A204.1 (cell line): ENCODE measurements at regions not wholly inside any gene's neighbourhood (a gene's known extent, or its start where the extent isn't known, plus 50 kb on each side); places are given as distances from the start of the nearest gene placed in this dataset.
A peak's percentile ranks its signal among the peaks of the same experiment; 100 is the strongest.

Experiments
- FAIRE-seq: peaks from 2 replicates; lab custom pipeline; 2012; peaks lifted over from hg19 to GRCh38; lab: Jason Lieb, UNC

DNA sequence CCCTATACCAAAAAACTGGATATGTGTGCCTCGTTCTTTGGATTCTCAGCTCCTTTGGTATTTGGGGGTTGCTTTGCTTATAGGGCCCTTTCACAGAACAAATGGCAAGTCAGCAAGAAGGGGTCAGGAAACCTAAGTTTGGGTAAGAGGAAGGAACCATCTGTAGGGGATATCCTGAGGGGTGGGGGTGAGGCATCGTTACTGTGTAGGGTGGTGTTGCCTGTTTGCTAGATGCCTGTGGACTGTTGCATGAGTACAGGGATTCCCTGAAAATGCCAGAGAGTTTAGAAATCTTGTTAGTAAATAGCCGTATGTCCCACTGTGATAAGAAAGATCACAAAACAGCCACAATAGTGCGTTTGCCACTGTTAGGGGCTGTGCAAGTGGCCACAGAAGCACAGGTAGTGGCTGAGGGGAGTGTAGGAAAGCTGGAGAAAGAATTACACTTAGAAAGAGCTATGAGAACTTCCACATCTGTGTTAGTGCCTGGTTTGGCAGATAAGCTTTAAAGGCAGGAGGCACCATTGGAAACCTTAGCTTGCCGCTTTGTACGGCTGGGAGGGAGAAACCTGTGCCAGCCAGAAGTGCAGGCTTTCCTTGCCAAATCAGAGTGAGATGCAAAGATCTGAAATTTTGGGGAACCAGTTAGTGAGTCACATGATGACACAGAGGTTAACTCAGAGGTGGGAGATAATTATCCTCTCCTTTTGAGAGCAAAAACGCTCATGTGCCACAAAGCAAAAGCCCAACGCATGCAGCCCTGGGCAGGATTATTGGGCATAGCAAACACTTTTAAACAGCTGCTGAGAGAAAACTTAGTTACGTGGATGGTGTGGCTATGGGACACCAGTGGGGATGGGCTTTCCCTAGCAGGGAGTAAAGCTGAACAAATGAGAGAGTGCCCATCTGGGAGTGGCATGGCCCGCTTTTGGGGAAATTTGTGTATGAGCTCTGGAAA lies 343.7 kb downstream of the ARAP2 start:
- no peak for FAIRE-seq

DNA sequence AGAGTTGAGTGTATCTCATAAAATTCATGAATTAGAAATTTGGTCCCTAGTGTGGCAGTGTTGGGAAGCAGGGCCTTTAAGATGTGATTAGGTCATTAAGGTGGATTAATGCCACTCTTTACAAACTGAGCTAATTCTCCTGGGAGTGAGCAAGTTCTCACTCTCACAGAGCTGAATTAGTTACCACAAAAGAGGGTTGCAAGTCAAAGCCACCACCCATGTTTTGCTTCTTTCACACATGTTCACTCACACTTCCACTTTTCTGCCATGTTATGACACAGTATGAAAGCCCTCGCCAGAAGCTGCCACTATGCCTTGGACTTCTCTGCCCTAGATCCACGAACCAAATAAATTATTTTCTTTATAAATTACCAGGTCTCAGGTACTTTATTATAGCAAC lies 332.1 kb downstream of the ARAP2 start:
- FAIRE-seq = no peak

DNA sequence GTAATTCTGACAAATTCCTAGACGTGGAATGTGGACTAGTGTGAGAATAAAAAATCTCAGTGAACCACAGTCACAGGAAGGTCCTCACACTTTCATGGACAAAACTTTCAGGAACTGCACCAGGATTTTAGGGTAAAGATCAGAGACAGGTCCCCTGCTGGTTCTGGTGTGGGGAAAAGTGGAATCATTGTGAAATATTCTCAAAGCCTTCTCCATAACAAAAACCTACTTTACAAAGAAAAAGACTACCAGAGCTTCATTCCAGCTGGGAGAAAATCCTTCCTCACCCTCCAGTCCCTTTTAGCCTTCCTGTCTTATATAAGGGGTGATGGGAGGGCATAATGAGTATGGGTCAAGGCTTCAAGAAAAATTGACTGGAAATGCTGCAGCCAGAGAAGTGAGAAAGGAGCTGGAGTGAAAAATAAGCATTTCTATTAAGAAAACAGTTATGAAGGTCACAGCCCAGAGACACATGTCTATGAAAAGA lies 325.8 kb downstream of the ARAP2 start:
- no peak for FAIRE-seq

- FAIRE-seq = no peak
Measured at GRCh38 chr4:35925806-35926205, 318.5 kb downstream of the ARAP2 start.

DNA sequence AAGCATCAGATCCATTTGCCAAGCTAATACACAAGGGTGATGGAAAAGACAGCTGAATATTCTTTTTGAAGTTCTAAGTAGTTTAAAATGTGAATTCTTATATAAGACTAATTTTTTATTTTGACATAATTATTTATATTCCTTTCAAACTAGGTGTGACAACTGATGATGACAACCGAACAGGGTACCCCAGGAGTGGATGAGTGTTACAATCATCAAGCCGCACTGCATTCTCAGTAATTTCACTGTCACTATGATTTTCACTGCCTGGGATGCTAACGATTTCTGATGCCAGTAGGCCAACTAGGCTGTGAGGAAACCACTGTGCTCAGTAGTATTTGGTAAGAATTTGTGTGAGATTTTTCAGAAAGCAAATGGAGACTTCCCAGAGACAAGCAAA lies 317.5 kb downstream of the ARAP2 start:
- no peak for FAIRE-seq

DNA sequence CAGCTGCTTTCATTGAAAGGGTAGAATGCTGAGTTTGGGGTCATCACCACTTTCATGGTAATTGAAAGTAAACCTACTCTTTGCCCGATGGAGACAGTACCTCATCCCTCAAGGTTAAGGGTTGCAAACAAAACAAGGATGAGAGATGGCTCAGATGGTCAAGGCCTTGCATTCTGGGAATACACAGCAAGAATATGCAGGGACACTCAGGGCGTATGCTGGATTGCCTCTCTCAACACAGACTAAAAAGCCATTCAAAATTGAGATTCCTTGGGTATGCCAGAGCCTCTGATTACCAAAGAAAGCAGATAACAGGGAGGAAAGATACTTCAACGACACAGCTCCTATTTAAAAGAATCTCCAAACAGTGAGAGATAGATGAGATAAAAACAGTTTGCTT lies 310.4 kb downstream of the ARAP2 start:
- FAIRE-seq = no peak

DNA sequence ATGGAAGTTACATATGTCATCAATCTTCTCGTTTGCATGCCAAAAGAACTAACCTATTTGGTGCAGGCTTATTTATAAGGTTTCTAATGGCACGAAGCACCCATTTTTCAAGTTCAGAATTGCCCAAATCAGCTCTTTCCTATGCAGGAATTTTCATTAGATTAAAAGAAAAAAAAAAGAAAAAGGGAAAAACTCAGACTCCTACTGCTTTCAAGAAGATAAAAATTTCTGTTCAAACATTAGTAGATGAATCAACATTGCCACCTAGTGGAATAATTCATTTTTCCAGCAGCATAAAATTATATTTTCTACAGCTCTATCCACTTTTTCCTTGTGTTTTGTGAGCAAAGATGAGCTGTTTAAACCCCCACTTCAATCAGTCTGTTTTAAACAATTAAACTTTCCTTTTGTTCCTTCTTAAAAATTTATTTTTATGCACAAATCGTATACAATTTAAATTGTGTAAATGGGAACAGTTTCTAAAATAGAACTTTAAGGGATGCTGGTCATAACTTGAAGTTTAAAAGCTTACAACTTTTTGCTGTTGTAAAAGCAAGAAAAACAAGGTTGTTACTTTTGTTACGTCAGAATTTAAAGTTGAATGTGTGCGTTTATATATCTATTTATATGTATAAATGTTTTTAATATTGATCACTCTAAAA lies 309.9 kb downstream of the ARAP2 start:
- peak; percentile 97 for FAIRE-seq

DNA sequence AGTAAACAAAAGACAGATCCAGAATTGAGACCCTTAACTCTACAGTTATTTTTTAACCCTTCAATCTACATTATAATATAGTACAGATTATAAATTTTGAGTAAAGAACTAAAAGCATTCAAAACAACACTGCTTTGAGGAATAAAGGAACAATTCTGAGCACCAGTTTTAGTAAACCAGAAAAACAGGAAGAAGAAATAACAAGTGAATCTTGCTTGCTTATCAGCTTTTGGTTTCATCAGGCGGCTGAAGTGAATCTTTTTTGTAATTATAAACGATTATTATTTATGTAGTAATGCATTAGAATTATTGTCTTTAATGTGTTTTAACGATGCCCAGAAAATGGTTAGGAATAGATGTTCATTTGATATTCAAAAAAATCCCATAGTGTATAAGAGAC lies 305.4 kb downstream of the ARAP2 start:
- no peak for FAIRE-seq

GRCh38 chr4:35939751-35940150 lies 304.6 kb downstream of the ARAP2 start:
- no peak for FAIRE-seq

DNA sequence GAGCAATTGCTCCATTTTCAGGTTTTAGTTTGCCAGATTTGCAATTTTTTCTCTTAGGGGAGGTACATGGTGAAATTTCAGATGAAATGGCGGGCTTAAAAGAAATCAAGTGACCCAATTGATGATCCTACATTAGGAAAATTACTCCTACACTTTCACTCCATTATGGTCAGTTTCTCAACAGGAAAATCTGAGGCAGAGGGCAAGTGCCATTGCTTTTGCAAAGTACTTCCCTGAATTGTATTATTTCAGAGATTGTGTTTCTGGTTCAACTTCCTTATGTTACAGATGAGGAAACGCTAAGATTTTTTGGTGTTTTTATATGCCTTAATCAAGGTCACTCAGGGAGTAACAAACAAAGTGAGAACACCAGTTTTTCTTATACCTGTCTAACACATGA lies 302.2 kb downstream of the ARAP2 start:
- no peak for FAIRE-seq

DNA sequence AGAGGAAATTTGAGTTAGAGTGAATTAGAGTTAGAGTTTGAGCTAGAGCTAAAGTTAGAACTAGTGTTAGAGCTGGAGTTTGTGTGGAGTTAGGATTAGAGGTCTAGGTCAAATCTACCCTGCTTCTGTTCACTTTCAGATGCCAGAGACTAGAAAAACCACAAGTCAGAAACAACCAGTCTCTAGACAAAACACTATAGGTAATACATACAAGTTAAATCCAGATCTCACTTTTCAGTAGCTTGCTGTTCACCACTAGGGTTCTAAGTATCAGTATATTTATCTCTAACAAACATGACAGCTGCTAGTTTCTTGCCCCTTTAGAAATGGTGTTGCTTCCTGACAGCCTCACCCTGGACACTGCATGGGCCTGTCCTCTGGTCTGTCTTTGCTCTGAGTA lies 300.7 kb downstream of the ARAP2 start:
- no peak for FAIRE-seq

DNA sequence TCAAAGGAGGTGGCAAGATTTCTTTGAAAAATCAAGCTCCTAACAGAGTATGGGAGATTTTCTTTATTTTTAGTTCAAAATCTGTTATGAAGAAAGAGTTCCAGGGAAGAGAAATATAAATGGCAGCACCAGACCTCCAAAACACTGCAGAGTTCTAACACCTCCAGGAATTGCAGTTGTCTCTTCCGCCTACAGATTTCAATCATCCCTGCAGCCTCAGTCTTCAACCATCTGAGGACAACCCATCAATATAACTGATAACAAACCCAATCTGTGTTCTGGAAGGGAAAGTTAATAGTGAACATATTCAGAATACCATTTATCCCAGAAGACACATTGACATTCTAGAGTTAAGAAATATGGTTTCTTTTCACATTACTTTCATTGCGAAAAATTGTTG lies 296.1 kb downstream of the ARAP2 start:
- no peak for FAIRE-seq

- no peak for FAIRE-seq
Measured at GRCh38 chr4:35950442-35950841, 293.9 kb downstream of the ARAP2 start.

- no peak for FAIRE-seq
Measured at GRCh38 chr4:35952751-35953150, 291.6 kb downstream of the ARAP2 start.

DNA sequence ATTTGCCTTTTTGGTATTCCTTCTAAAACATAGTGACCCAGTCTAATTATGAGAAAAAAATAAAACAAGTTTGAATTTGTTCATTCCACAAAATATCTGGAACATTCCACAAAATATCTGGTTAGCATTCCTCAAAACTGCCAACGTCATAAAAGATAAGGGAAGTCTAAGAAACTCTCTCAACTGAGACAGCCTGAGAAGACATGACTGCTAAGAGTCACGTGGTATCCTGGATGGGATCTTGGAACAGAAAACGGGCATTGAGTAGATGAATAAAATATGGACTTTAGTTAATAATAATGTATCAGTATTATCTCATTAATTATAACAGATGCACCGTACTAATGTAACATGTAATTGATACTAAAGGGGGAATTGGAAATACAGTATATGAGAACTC lies 280.9 kb downstream of the ARAP2 start:
- FAIRE-seq = no peak

DNA sequence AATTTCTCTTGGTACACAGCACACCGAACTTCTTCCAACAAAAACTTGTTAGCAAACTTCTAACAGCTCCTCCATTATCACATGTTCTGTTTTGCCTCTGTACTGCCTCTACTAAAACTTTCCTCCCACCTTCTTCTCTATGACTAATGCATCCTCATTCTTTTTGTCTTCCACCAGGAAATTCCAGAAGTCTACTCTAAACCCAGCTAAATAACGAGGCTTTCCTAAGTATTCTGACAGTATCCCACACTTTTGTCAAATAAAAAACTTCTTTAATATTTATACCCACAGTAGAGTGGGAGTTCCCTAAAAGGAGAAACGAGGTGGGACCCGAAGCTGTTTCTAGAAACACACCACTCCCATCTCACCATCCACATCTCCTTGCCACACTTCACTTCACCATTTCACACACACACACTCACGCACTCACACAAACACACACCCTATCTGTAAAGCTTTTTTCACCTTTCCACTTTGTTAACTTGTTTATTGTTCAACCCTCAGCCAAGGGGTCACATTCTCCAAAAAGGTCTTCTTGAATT lies 280.3 kb downstream of the ARAP2 start:
- FAIRE-seq = no peak

GRCh38 chr4:35965300-35965699 lies 279.0 kb downstream of the ARAP2 start:
- no peak for FAIRE-seq

DNA sequence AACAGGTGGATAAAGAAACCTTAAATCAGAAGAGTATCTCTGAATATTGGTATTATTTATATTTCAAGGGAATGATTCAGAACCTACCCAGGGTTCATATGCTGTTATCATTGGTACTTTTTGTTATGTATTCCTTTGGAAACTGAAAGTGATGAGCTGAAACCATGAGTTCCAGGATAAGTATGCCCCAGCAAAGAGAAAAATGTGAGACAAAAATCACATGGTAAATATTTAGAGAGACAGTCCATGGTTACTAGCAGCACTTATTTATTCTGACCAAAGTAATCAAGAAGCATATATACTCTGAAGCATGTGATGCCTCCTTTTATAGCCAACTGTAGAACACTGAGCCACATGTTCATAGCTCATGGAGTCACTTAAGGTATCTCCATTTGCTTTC lies 277.7 kb downstream of the ARAP2 start:
- FAIRE-seq = no peak

- no peak for FAIRE-seq
Measured at GRCh38 chr4:35970366-35970960, 273.9 kb downstream of the ARAP2 start.

GRCh38 chr4:35972814-35973213 lies 271.5 kb downstream of the ARAP2 start:
- no peak for FAIRE-seq

GRCh38 chr4:35975617-35976355 lies 268.5 kb downstream of the ARAP2 start:
- FAIRE-seq = no peak

- FAIRE-seq = no peak
Measured at GRCh38 chr4:35978551-35978950, 265.8 kb downstream of the ARAP2 start.
